K562 (cell line): ENCODE measurements at regions not wholly inside any gene's neighbourhood (a gene's known extent, or its start where the extent isn't known, plus 50 kb on each side); places are given as distances from the start of the nearest gene placed in this dataset.

Experiments used
- ATAC-seq: fragments of 200-7000 bp; cut with Tn5 transposase; 3 replicates; pipeline ENCODE4 v1.9.1; 2020; ENCODE audit warnings: moderate library complexity
- BruUV-seq: library from RNA; stranded (reverse); fragments of 400-500 nt; replicated peaks from 2 replicates; lab custom pipeline; 2021; lab: Mats Ljungman, UMichigan
- CTCF ChIA-PET: fragments of 300-600 bp; formaldehyde crosslinking; extraction: SDS; loops from one replicate; lab custom pipeline; 2021; ENCODE audit warnings: low intra/inter-chr PET ratio; lab: Yijun Ruan, JAX
- POLR2A ChIA-PET: fragments of 300-600, 350-650 bp; sonication (Branson Sonifier 250); formaldehyde crosslinking; extraction: SDS; loops from one replicate; lab custom pipeline; 2021; ENCODE audit warnings: antibody characterized with exemption, inconsistent platforms; lab: Yijun Ruan, JAX
- DNase-seq, 4 experiments: peaks; one replicate each; pipeline versions ENCODE4 v3.0.0 to v3.0.0-alpha.2; 2011 to 2018; ENCODE audit warnings: low spot score in 3 of 4, mixed read lengths in 3 of 4; ENCODE audit errors: extremely low read depth in 1 of 4
- FAIRE-seq: peaks from 2 replicates; lab custom pipeline; 2011; peaks lifted over from hg19 to GRCh38; lab: Jason Lieb, UNC
- H2AFZ ChIP-seq: 2 replicates; pipeline ENCODE4 v1.6.0; 2011; ENCODE audit warnings: low read depth, low read length, control low read depth, inconsistent platforms
- H3K27ac ChIP-seq: fragments of 200-600 bp; 3 replicates; pipeline ENCODE4 v1.8.0; 2011; ENCODE audit warnings: low read depth, mild to moderate bottlenecking, control low read depth, inconsistent platforms, low read length, moderate library complexity, mixed read lengths; ENCODE audit errors: extremely low read depth
- H3K27me3 ChIP-seq, 2 experiments: fragments of 300-600 bp in 1 of 2; 2 replicates in 1 of 2; 3 replicates in 1 of 2; pipeline versions ENCODE4 v1.6.0 to v1.8.0; 2011; ENCODE audit warnings: inconsistent platforms in 2 of 2, low read length in 2 of 2, mild to moderate bottlenecking in 1 of 2, mixed read lengths in 1 of 2, moderate library complexity in 1 of 2; ENCODE audit not compliant: control insufficient read depth in 2 of 2, insufficient read depth in 2 of 2
- H3K36me3 ChIP-seq: fragments of 300-600 bp; 3 replicates; pipeline ENCODE4 v1.8.0; 2011; ENCODE audit warnings: mild to moderate bottlenecking, low read length, inconsistent platforms; ENCODE audit not compliant: control insufficient read depth, insufficient read depth
- H3K4me1 ChIP-seq, 2 experiments: fragments of 200-600 bp in 1 of 2; replicated peaks in 1 of 2; 2 replicates in 1 of 2; 3 replicates in 1 of 2; pipeline versions ENCODE4 v1.5.1 to v1.8.0; 2011; ENCODE audit warnings: inconsistent platforms in 2 of 2, low read length in 2 of 2, mild to moderate bottlenecking in 1 of 2, mixed read lengths in 1 of 2, moderate library complexity in 1 of 2; ENCODE audit not compliant: control insufficient read depth in 2 of 2, insufficient read depth in 2 of 2
- H3K4me2 ChIP-seq: 2 replicates; pipeline ENCODE4 v1.6.1; 2011; ENCODE audit warnings: low read length, control low read depth, inconsistent platforms, mixed read lengths; ENCODE audit not compliant: insufficient read depth
- H3K4me3 ChIP-seq: fragments of 200-600 bp; sonication (generic), shearing (Covaris generic); 2 replicates; pipeline ENCODE4 v1.5.1; 2016; ENCODE audit warnings: control low read depth, inconsistent platforms
- H3K79me2 ChIP-seq: fragments of 200-600 bp; 3 replicates; pipeline ENCODE4 v1.8.0; 2011; ENCODE audit warnings: low read length, inconsistent platforms; ENCODE audit not compliant: control insufficient read depth, insufficient read depth
- H3K9ac ChIP-seq, 2 experiments: 2 replicates each; pipeline versions ENCODE4 v1.6.0 to v1.6.1; 2011; ENCODE audit warnings: low read depth in 2 of 2, low read length in 2 of 2, control low read depth in 1 of 2, inconsistent platforms in 1 of 2, mild to moderate bottlenecking in 1 of 2, mixed read lengths in 1 of 2; ENCODE audit not compliant: insufficient read depth in 1 of 2
- H3K9me1 ChIP-seq: one replicate; pipeline ENCODE4 v1.6.0; 2011; ENCODE audit warnings: inconsistent platforms, mild to moderate bottlenecking, low read length, moderate library complexity; ENCODE audit not compliant: control insufficient read depth, insufficient read depth
- H3K9me3 ChIP-seq: replicated peaks from 2 replicates; pipeline ENCODE4 v1.5.1; 2011; ENCODE audit warnings: low read depth, low read length, inconsistent platforms; ENCODE audit not compliant: control insufficient read depth, insufficient read depth
- H4K20me1 ChIP-seq: replicated peaks from 2 replicates; pipeline ENCODE4 v1.6.1; 2011; ENCODE audit warnings: low read length, inconsistent platforms, mixed read lengths; ENCODE audit not compliant: control insufficient read depth, insufficient read depth
- AFF1 ChIP-seq, 2 experiments: fragments of 450-650 bp; IDR thresholded peaks; 2 replicates each; pipeline ENCODE4 v1.6.1; 2018; ENCODE audit warnings: mild to moderate bottlenecking in 2 of 2, low read depth in 1 of 2; ENCODE audit not compliant: partially characterized antibody in 2 of 2
- AFF4 ChIP-seq: sonication (generic); formaldehyde crosslinking; IDR thresholded peaks from 2 replicates; pipeline ENCODE4 v1.8.0; 2023; ENCODE audit warnings: mild to moderate bottlenecking, missing genetic modification reagents
- BDP1 ChIP-seq: IDR thresholded peaks from 3 replicates; pipeline ENCODE4 v1.6.1; 2011; ENCODE audit not compliant: insufficient read length, insufficient read depth
- CGGBP1 ChIP-seq: fragments of 250-450 bp; sonication (Bioruptor Pico); IDR thresholded peaks from 2 replicates; pipeline ENCODE4 v1.9.0; 2021; ENCODE audit warnings: mild to moderate bottlenecking
- E2F6 ChIP-seq, 2 experiments: IDR thresholded peaks; 2 replicates each; pipeline ENCODE4 v1.6.1; 2011; ENCODE audit warnings: borderline replicate concordance in 1 of 2, control low read depth in 1 of 2, low read depth in 1 of 2, low read length in 1 of 2, mild to moderate bottlenecking in 1 of 2, mixed read lengths in 1 of 2, moderate library complexity in 1 of 2; ENCODE audit not compliant: insufficient read depth in 1 of 2, insufficient read length in 1 of 2, poor library complexity in 1 of 2, severe bottlenecking in 1 of 2; ENCODE audit errors: extremely low read depth in 1 of 2
- JUNB ChIP-seq: fragments of 450-650 bp; formaldehyde crosslinking; conservative IDR thresholded peaks from 2 replicates; pipeline ENCODE4 v1.4.0; 2020; ENCODE audit warnings: mild to moderate bottlenecking
- MXI1 ChIP-seq: IDR thresholded peaks from 2 replicates; pipeline ENCODE4 v1.6.1; 2011; ENCODE audit warnings: low read depth, mild to moderate bottlenecking, improper control_type of control experiment, low read length
- POLR2AphosphoS2 ChIP-seq: IDR thresholded peaks from 2 replicates; pipeline ENCODE4 v1.6.1; 2012; ENCODE audit warnings: low read length, improper control_type of control experiment
- POLR2G ChIP-seq: fragments of 200-400 bp; formaldehyde crosslinking; IDR thresholded peaks from 2 replicates; pipeline ENCODE4 v1.6.1; 2017; ENCODE audit warnings: low read depth, mild to moderate bottlenecking, antibody characterized with exemption, low read length, moderate library complexity
- SMAD2 ChIP-seq: fragments of 150-350 bp; IDR thresholded peaks from 2 replicates; pipeline ENCODE4 v1.6.1; 2014; ENCODE audit warnings: low read depth, mild to moderate bottlenecking, low read length
- ZC3H4 ChIP-seq: sonication (generic); formaldehyde crosslinking; IDR thresholded peaks from 2 replicates; pipeline ENCODE4 v1.9.0; 2021; ENCODE audit warnings: missing genetic modification reagents, borderline replicate concordance
- WGBS: fragments of 100-300 bp; shearing (Covaris generic); methylation state at CpG from one replicate; pipeline ENCODE4 v1.1.6; 2016; ENCODE audit warnings: low coverage, mixed read lengths; ENCODE audit not compliant: insufficient coverage; ENCODE audit errors: missing lambda C conversion rate; 5-methylcytosine and 5-hydroxymethylcytosine counted together
- in situ Hi-C: fragments of 300-500 bp; cut with MboI; formaldehyde crosslinking; loops from 4 replicates; pipeline ENCODE4 v1.15.0; 2018; ENCODE audit warnings: inconsistent platforms, mixed read lengths
- intact Hi-C: fragments of 100-400 bp; cut with micrococcal nuclease; formaldehyde crosslinking; loops from 2 replicates; pipeline ENCODE4 v1.14.2; 2022

GRCh38 chr6:81517455-81517854 lies 235.0 kb downstream of the TENT5A start:
- H3K27me3 ChIP-seq: no peaks in the 10 kb centered on the region
- no peaks in the 10 kb centered on the region for H3K9me1 ChIP-seq
- intact Hi-C loops (no loop called here), in situ Hi-C loops (no loop called here)
- no peak overlapping the region for H3K27ac ChIP-seq
- ChIA-PET POLR2A (no interaction called here), CTCF (no interaction called here)
- no peaks in the 10 kb centered on the region for H4K20me1 ChIP-seq
- FAIRE-seq (no peak), ATAC-seq (no peak), DNase-seq (no peak)
- no TSS peak for BruUV-seq
- no peak overlapping the region for H3K4me2 ChIP-seq
- no peak overlapping the region for H3K4me3 ChIP-seq
- no peak overlapping the region for H2AFZ ChIP-seq
- H3K9me3 ChIP-seq: no peaks in the 10 kb centered on the region; the same call in 1 of the 2 replicates
- H3K36me3 ChIP-seq: no peaks in the 10 kb centered on the region
- 3% methylated on average over 3 of the region's 3 CpGs for WGBS
- H3K79me2 ChIP-seq: no peaks in the 10 kb centered on the region
- H3K9ac ChIP-seq: no peak overlapping the region
- no peaks in the 10 kb centered on the region for H3K4me1 ChIP-seq
- TF ChIP-seq AFF4 (no peak), E2F6 (IDR thresholded peaks at IDR 0.05; ENCODE audit: borderline replicate concordance in 1 of 2, extremely low read depth in 1 of 2, insufficient read depth in 1 of 2, insufficient read length in 1 of 2, low read depth in 1 of 2, low read length in 1 of 2, poor library complexity in 1 of 2, severe bottlenecking in 1 of 2) (no peak), CGGBP1 (CRISPR knock-in tag) (no peak), AFF1 (IDR thresholded peaks at IDR 0.05; ENCODE audit: low read depth in 1 of 2, partially characterized antibody in 2 of 2) (no peak), SMAD2 (no peak), POLR2AphosphoS2 (no peak), BDP1 (no peak), ZC3H4 (no peak), POLR2G (no peak), MXI1 (no peak), JUNB (CRISPR knock-in tag) (no peak)
